GM23338 (cell line): ENCODE measurements at regions not wholly inside any gene's neighbourhood (a gene's known extent, or its start where the extent isn't known, plus 50 kb on each side); places are given as distances from the start of the nearest gene placed in this dataset.

Source experiments
- ATAC-seq: fragments of 200-7000 bp; cut with Tn5 transposase; 3 replicates; pipeline ENCODE4 v1.9.1; 2020
- DNase-seq: peaks from one replicate; pipeline ENCODE4 v3.0.0-alpha.2; 2015; ENCODE audit warnings: low spot score
- H2AFZ ChIP-seq: fragments of 200-600 bp; sonication (generic); 2 replicates; pipeline ENCODE4 v1.8.0; 2016; ENCODE audit warnings: antibody characterized with exemption, mild to moderate bottlenecking, moderate library complexity
- H3F3A ChIP-seq: fragments of 200-600 bp; sonication (generic); replicated peaks from 2 replicates; pipeline ENCODE4 v1.8.0; 2017; ENCODE audit warnings: antibody characterized with exemption, mixed run types, low read depth
- H3K27ac ChIP-seq: fragments of 200-600 bp; sonication (generic); 2 replicates; pipeline ENCODE4 v1.6.1; 2016; ENCODE audit warnings: low read depth
- H3K27me3 ChIP-seq: fragments of 200-600 bp; sonication (generic); 2 replicates; pipeline ENCODE4 v1.8.0; 2016; ENCODE audit warnings: mild to moderate bottlenecking, mixed run types, moderate library complexity; ENCODE audit not compliant: insufficient read depth
- H3K36me3 ChIP-seq: fragments of 200-600 bp; sonication (generic); 2 replicates; pipeline ENCODE4 v1.8.0; 2016; ENCODE audit warnings: mild to moderate bottlenecking; ENCODE audit not compliant: insufficient read depth
- H3K4me1 ChIP-seq: fragments of 200-600 bp; sonication (generic); 2 replicates; pipeline ENCODE4 v1.8.0; 2016; ENCODE audit warnings: mild to moderate bottlenecking, moderate library complexity; ENCODE audit not compliant: insufficient read depth
- H3K4me2 ChIP-seq: fragments of 200-600 bp; sonication (generic); 2 replicates; pipeline ENCODE4 v1.7.1; 2017; ENCODE audit warnings: mixed run types
- H3K4me3 ChIP-seq: fragments of 200-600 bp; sonication (generic); 2 replicates; pipeline ENCODE4 v1.6.1; 2016; ENCODE audit warnings: mixed run types
- H3K79me2 ChIP-seq: fragments of 200-600 bp; sonication (generic); replicated peaks from 2 replicates; pipeline ENCODE4 v1.8.0; 2017; ENCODE audit warnings: mild to moderate bottlenecking; ENCODE audit not compliant: insufficient read depth
- H3K9me2 ChIP-seq: fragments of 200-600 bp; sonication (generic); 2 replicates; pipeline ENCODE4 v1.8.0; 2017; ENCODE audit not compliant: insufficient read depth
- H4K20me1 ChIP-seq: fragments of 200-600 bp; sonication (generic); replicated peaks from 2 replicates; pipeline ENCODE4 v1.8.0; 2017; ENCODE audit warnings: mild to moderate bottlenecking; ENCODE audit not compliant: insufficient read depth
- H3K27ac Mint-ChIP-seq: 2 replicates; pipeline ENCODE4 v1.8.0; 2020; ENCODE audit warnings: inconsistent platforms, mild to moderate bottlenecking, moderate library complexity, mixed read lengths
- H3K27me3 Mint-ChIP-seq: 3 replicates; pipeline ENCODE4 v1.8.0; 2022; ENCODE audit warnings: low read depth, mild to moderate bottlenecking, moderate library complexity, mixed read lengths, inconsistent platforms; ENCODE audit not compliant: insufficient read depth, poor library complexity
- H3K36me3 Mint-ChIP-seq: 3 replicates; pipeline ENCODE4 v1.8.0; 2021; ENCODE audit warnings: low read depth, mild to moderate bottlenecking, inconsistent platforms, moderate library complexity, mixed read lengths
- H3K4me1 Mint-ChIP-seq: 3 replicates; pipeline ENCODE4 v1.8.0; 2020; ENCODE audit warnings: mild to moderate bottlenecking, inconsistent platforms, mixed read lengths
- H3K4me3 Mint-ChIP-seq: 3 replicates; pipeline ENCODE4 v1.8.0; 2021; ENCODE audit warnings: moderate library complexity, mild to moderate bottlenecking, inconsistent platforms, mixed read lengths
- H3K9me3 Mint-ChIP-seq: 3 replicates; pipeline ENCODE4 v1.8.0; 2020; ENCODE audit warnings: moderate library complexity, mild to moderate bottlenecking, inconsistent platforms, mixed read lengths
- CREB1 ChIP-seq: fragments of 250-450 bp; sonication (Bioruptor Pico); IDR thresholded peaks from 2 replicates; pipeline ENCODE4 v1.5.0; 2020; ENCODE audit warnings: low read depth, mild to moderate bottlenecking, moderate library complexity
- CTCF ChIP-seq, 2 experiments: fragments of 200-600 bp in 1 of 2; sonication (generic) in 1 of 2; conservative IDR thresholded peaks; 2 replicates each; pipeline versions ENCODE4 v1.5.1 to v1.6.1; 2016 to 2017; ENCODE audit warnings: antibody characterized with exemption in 2 of 2, low read depth in 2 of 2, mild to moderate bottlenecking in 2 of 2, moderate library complexity in 1 of 2
- EZH2phosphoT487 ChIP-seq: fragments of 200-600 bp; sonication (generic); IDR thresholded peaks from one replicate; pipeline ENCODE4 v1.8.1; 2018; ENCODE audit warnings: antibody characterized with exemption; ENCODE audit not compliant: unreplicated experiment
- JUNB ChIP-seq: IDR thresholded peaks from one replicate; pipeline ENCODE4 v1.6.1; 2016; ENCODE audit warnings: antibody characterized with exemption; ENCODE audit not compliant: unreplicated experiment
- NANOG ChIP-seq: IDR thresholded peaks from 2 replicates; pipeline ENCODE4 v1.6.1; 2016; ENCODE audit warnings: antibody characterized with exemption, borderline replicate concordance
- REST ChIP-seq: IDR thresholded peaks from one replicate; pipeline ENCODE4 v1.6.1; 2018; ENCODE audit warnings: antibody characterized with exemption; ENCODE audit not compliant: unreplicated experiment
- STAT1 ChIP-seq: IDR thresholded peaks from one replicate; pipeline ENCODE4 v1.6.1; 2016; ENCODE audit warnings: antibody characterized with exemption; ENCODE audit not compliant: unreplicated experiment
- ZNF331 ChIP-seq: fragments of 250-450 bp; sonication (Bioruptor Pico); IDR thresholded peaks from 2 replicates; pipeline ENCODE4 v1.5.0; 2020; ENCODE audit warnings: low read depth, mild to moderate bottlenecking, moderate library complexity
- TF ChIP-seq, protein P1 (sequence below): IDR thresholded peaks from 2 replicates; pipeline ENCODE4 v1.6.1; 2016; ENCODE audit warnings: antibody characterized with exemption

- TF ChIP-seq REST (no peak), EZH2phosphoT487 (no peak), STAT1 (no peak), CREB1 (CRISPR knock-in tag) (no peak), JUNB (no peak)
Observed at GRCh38 chr4:66157594-66157993, 487.3 kb upstream of the EPHA5 start (continued).

DNA sequence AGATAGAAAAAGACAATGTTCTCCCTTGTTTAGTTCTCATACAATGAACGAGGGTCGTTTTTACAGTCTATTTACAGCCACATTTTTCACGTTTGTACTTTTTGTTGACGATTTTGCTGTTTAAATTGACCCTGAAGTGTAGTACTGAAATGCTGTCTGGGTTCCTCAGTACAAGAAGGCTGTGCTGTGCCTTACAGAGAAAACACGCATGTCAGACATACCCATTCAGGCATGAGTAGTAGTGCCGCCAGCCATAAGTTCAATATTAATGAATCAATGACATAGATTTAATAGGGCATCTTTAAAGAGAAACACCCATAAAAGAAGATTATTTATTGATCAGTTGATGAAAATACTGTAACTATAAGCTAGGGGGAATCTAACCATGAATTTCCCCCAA is 459.8 kb upstream of the EPHA5 start:
- TF ChIP-seq ZNF331 (CRISPR knock-in tag) (no peak), STAT1 (no peak), CTCF (conservative IDR thresholded peaks at IDR 0.05; ENCODE audit: low read depth in 2 of 2) (no peak), NANOG (no peak), CREB1 (CRISPR knock-in tag) (no peak), REST (no peak), JUNB (no peak)
- TF ChIP-seq, protein P1, sequence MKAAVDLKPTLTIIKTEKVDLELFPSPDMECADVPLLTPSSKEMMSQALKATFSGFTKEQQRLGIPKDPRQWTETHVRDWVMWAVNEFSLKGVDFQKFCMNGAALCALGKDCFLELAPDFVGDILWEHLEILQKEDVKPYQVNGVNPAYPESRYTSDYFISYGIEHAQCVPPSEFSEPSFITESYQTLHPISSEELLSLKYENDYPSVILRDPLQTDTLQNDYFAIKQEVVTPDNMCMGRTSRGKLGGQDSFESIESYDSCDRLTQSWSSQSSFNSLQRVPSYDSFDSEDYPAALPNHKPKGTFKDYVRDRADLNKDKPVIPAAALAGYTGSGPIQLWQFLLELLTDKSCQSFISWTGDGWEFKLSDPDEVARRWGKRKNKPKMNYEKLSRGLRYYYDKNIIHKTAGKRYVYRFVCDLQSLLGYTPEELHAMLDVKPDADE = no peak
- Histone ChIP-seq H3K27me3 (no peaks in the 10 kb centered on the region), H3K36me3 (no peaks in the 10 kb centered on the region), H3F3A (no peaks in the 10 kb centered on the region), H3K27ac (no peak overlapping the region), H3K4me3 (no peak overlapping the region), H3K4me2 (no peak overlapping the region), H3K4me1 (no peaks in the 10 kb centered on the region), H2AFZ (no peak overlapping the region), H3K9me2 (no peaks in the 10 kb centered on the region), H3K79me2 (no peaks in the 10 kb centered on the region), H4K20me1 (no peaks in the 10 kb centered on the region)
- Mint-ChIP-seq H3K36me3 (no peaks in the 10 kb centered on the region), H3K9me3 (no peaks in the 10 kb centered on the region), H3K27ac (no peak overlapping the region), H3K4me3 (no peak overlapping the region), H3K27me3 (no peaks in the 10 kb centered on the region), H3K4me1 (no peaks in the 10 kb centered on the region)
- no peak for DNase-seq
- ATAC-seq = no peak
